EL (cell line): ENCODE measurements at regions not wholly inside any gene's neighbourhood (a gene's known extent, or its start where the extent isn't known, plus 50 kb on each side); places are given as distances from the start of the nearest gene placed in this dataset.

Experiments
- DNase-seq: peaks from one replicate; pipeline ENCODE4 v3.0.0-alpha.2; 2016

DNA sequence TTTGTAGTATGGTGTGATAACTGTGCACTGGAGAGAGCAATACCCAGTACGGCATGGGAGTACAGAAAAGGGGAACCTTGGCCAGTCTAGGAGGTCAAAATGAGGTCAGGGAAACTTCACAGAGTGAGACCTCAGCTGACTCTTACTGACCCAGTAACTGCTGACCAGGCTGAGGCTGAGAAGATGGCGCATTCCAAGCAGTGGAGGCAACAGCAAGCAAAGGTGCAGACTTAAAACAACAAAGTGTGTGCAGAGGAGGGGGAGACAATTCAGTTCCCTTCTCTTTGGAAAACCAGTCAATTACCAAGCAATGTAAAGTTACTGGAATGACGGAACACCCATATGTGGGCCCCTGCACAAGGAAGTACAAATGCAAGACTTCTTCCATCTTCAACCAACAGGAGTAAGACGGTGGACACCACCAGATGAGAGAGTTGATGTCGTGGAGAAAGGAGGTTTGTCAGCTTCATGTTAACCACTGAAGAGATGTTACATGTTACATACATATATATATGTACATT is 54.6 kb upstream of the PRDX6 start:
- DNase-seq = no peak

GRCh38 chr1:173423291-173423690 is 53.8 kb upstream of the PRDX6 start:
- no peak for DNase-seq

GRCh38 chr1:173424143-173424542 is 53.0 kb upstream of the PRDX6 start:
- no peak for DNase-seq

DNA sequence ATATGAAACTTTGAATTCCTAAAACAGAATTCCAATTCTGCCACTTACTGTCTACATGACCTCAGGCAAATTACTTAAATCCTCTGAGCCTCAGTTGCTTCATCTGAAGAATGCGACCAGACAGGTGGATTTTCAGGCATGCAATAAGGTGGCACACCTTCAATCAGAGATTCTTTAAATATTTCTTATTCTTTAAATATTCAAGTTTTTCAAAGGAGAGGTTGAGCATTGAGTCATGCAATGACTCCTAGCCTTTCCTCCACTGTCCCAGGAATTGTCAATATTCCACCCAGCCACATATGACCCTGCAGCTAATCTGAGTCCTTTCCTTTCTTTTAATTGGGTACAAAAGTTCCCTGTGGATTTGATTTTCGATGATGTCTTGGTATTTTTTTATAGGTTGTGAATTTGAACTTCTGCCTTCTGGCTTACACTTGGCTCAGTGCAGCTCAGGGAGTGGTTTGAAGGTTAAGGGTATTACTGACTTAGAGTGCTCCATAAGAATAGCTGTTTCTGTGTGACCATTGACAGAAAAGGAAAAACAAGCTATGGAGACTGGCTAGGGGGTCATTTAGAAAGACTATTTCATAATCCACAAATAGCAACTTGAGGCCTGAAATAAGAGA is 52.2 kb upstream of the PRDX6 start:
- peak; percentile 40 for DNase-seq

DNA sequence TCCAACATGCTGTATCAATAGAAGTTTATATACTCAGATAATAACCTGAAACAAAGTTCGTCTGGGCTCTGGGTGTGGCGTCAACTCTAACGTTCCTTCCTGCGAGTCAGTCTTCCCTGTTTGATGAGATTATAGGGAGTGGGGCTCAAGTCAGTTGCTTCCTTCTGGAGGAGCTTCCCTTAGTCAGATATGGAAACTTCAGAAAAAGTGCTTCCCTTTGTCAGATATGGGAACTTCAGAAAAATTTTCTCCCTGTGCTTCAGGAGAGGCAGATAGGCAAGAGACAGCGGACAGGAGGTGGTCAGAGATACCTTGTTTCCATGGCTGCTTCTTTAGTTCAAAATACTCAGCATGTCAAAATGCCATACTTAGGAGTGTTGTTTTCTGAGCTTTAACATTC is 51.1 kb upstream of the PRDX6 start:
- no peak for DNase-seq

- DNase-seq = no peak
Observed at GRCh38 chr1:173427146-173428054, 49.7 kb upstream of the PRDX6 start.
